ENCODE measurements at regions not wholly inside any gene's neighbourhood (a gene's known extent, or its start where the extent isn't known, plus 50 kb on each side); places are given as distances from the start of the nearest gene placed in this dataset.

DNA sequence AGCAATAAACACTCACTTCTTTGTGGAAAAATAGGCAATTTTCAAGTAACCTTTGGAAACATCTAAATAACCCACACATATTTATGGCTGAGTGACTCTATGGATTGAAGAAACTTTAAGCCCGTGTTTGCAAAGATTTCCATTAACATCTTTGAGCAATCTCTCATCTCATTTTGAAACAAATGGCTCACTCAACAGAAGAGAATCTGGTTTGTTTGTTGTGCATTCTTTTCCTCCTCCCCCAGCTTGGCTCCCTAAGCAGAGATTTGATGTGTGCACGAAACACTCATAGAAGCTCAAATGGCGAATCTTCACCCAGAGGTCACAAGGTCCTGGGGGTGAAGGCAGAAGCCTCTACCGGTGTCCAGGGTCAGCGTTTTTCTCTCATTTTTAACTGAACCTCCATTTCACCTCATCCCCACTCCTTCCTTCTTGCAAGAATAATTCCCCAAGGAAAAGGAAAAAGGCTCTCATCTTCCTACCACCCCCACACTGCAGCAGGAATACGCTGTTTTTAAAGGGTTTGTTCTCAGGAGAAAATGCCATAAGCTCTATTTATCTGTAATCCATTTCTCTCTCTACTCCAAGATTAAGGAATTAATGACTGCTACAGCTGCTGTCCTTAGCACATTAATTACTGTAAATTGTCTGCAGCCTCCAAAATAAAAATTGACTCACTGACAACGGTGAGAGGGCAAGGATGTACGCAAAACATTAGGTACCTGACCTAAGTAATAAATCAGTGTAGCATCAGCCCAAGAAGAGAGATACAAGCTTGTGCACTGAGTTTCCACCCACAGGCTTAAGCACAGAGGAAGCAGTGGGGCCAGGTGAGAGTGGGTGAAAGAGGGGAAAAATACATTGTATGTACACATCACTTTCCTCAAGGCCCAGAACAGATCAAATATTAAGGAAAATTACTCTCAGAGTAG, 307.6 kb upstream of the NOCT start:
- TF ChIP-seq EZH2 (IDR thresholded peaks at IDR 0.05; ENCODE audit: insufficient read depth, poor library complexity, severe bottlenecking) (no peak), EZH2phosphoT487 (IDR thresholded peaks at IDR 0.05; ENCODE audit: insufficient read depth, low read depth) (no peak)

Data from GM23248 (cell line).